ENCODE measurements at regions not wholly inside any gene's neighbourhood (a gene's known extent, or its start where the extent isn't known, plus 50 kb on each side); places are given as distances from the start of the nearest gene placed in this dataset.

GRCh38 chr10:65838811-65839210 lies 1087.0 kb upstream of the LRRTM3 start:
- Mint-ChIP-seq H3K4me1 (no peaks in the 10 kb centered on the region), H3K36me3 (ENCODE audit: low read depth) (no peaks in the 10 kb centered on the region), H3K9me3 (peaks cover 8% of the 10 kb centered on the region), H3K27ac (no peak overlapping the region), H3K4me3 (no peak overlapping the region), H3K27me3 (no peaks in the 10 kb centered on the region)
- ChIA-PET POLR2A (no interaction called here), CTCF (no interaction called here)
- DNase-seq, result no peak

GRCh38 chr10:65843203-65843602 lies 1082.6 kb upstream of the LRRTM3 start:
- Mint-ChIP-seq H3K36me3 (ENCODE audit: low read depth) (no peaks in the 10 kb centered on the region), H3K4me3 (no peak overlapping the region), H3K27ac (no peak overlapping the region), H3K27me3 (no peaks in the 10 kb centered on the region), H3K9me3 (peaks cover 5% of the 10 kb centered on the region), H3K4me1 (no peaks in the 10 kb centered on the region)
- no peak for DNase-seq
- ChIA-PET POLR2A (no interaction called here), CTCF (no interaction called here)

GRCh38 chr10:65845916-65846315 lies 1079.9 kb upstream of the LRRTM3 start:
- ChIA-PET POLR2A (no interaction called here), CTCF (no interaction called here)
- Mint-ChIP-seq H3K27me3 (no peaks in the 10 kb centered on the region), H3K27ac (no peak overlapping the region), H3K4me1 (no peaks in the 10 kb centered on the region), H3K4me3 (no peak overlapping the region), H3K36me3 (ENCODE audit: low read depth) (no peaks in the 10 kb centered on the region), H3K9me3 (peaks cover 3% of the 10 kb centered on the region)
- no peak for DNase-seq

GRCh38 chr10:65846541-65846940 lies 1079.3 kb upstream of the LRRTM3 start:
- H3K36me3 Mint-ChIP-seq (ENCODE audit: low read depth), result no peaks in the 10 kb centered on the region
- CTCF ChIA-PET, result no interaction called here
- H3K9me3 Mint-ChIP-seq, result peaks cover 3% of the 10 kb centered on the region
- no peak for DNase-seq
- no peaks in the 10 kb centered on the region for H3K4me1 Mint-ChIP-seq
- no peak overlapping the region for H3K27ac Mint-ChIP-seq
- POLR2A ChIA-PET, result no interaction called here
- H3K27me3 Mint-ChIP-seq, result no peaks in the 10 kb centered on the region
- no peak overlapping the region for H3K4me3 Mint-ChIP-seq

DNA sequence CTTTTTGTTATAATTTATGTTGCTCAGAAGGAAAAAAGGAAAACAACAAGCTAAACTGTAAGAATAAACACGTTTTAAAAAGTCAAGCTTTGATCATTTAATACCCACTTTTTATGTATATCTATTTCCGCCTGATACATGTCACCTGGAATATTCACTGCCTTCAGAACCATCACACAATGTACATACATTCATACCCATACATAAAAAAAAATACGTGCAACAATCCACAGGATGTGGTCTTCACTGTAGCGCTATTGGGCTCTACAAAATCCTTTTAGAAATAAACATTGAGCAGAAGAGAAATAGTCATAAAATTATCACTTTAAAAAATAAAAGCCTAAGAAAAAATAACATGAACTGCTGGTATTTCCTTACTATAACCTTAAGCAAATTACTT lies 1078.9 kb upstream of the LRRTM3 start:
- no peak for DNase-seq
- Mint-ChIP-seq H3K36me3 (ENCODE audit: low read depth) (no peaks in the 10 kb centered on the region), H3K4me3 (no peak overlapping the region), H3K4me1 (no peaks in the 10 kb centered on the region), H3K27me3 (no peaks in the 10 kb centered on the region), H3K27ac (no peak overlapping the region), H3K9me3 (peaks cover 3% of the 10 kb centered on the region)
- POLR2A ChIA-PET, result no interaction called here
- CTCF ChIA-PET, result no interaction called here

- Mint-ChIP-seq H3K4me1 (no peaks in the 10 kb centered on the region), H3K36me3 (ENCODE audit: low read depth) (no peaks in the 10 kb centered on the region), H3K27ac (no peak overlapping the region), H3K27me3 (no peaks in the 10 kb centered on the region), H3K4me3 (no peak overlapping the region), H3K9me3 (peaks cover 3% of the 10 kb centered on the region)
- ChIA-PET POLR2A (no interaction called here), CTCF (no interaction called here)
- DNase-seq, result no peak
These were observed 1078.2 kb upstream of the LRRTM3 start for GRCh38 chr10:65847436-65848230.

DNA sequence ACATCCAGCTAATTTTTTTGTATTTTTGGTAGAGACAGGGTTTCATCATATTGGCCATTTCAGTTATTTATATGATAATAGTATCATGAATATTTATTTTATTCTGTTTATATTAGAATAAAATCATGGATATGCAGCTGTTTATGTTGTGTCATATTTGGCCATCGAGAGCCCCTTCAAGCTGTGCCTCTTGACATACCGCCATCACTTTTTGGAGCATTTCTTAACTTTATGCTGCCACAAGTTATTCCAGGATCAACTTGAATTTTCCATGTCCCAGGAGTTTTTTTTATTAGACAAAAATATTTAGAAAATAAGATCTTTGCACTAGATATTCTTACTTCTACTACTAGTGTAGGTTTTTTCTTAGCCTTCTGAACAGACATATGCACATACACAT lies 1067.0 kb upstream of the LRRTM3 start:
- Mint-ChIP-seq H3K9me3 (peaks cover 7% of the 10 kb centered on the region), H3K4me3 (no peak overlapping the region), H3K27me3 (no peaks in the 10 kb centered on the region), H3K36me3 (ENCODE audit: low read depth) (no peaks in the 10 kb centered on the region), H3K27ac (no peak overlapping the region), H3K4me1 (no peaks in the 10 kb centered on the region)
- ChIA-PET CTCF (no interaction called here), POLR2A (no interaction called here)
- no peak for DNase-seq

GRCh38 chr10:65861249-65861648 lies 1064.6 kb upstream of the LRRTM3 start:
- Mint-ChIP-seq H3K27me3 (no peaks in the 10 kb centered on the region), H3K27ac (no peak overlapping the region), H3K4me1 (no peaks in the 10 kb centered on the region), H3K9me3 (peaks cover 4% of the 10 kb centered on the region), H3K4me3 (no peak overlapping the region), H3K36me3 (ENCODE audit: low read depth) (no peaks in the 10 kb centered on the region)
- DNase-seq, result no peak
- ChIA-PET CTCF (no interaction called here), POLR2A (no interaction called here)

Measured in activated CD4-positive, alpha-beta memory T cell treated with anti-CD3 and anti-CD28 coated beads, Interleukin-2, amount 10 ng/mL, durations not matched to agents 7 days and 5 days (primary cell).